IMR-90 (cell line): ENCODE measurements at regions not wholly inside any gene's neighbourhood (a gene's known extent, or its start where the extent isn't known, plus 50 kb on each side); places are given as distances from the start of the nearest gene placed in this dataset.
"Not testable (repeated sequence)": the region's sequence is repeated elsewhere in the genome, so short reads cannot be mapped to it uniquely, and the experiment has no call there.

Experiments
- ATAC-seq: fragments of 200-7000 bp; cut with Tn5 transposase; 2 replicates; pipeline ENCODE4 v1.9.1; 2020; ENCODE audit warnings: low read depth, mild to moderate bottlenecking, moderate library complexity
- BruUV-seq: library from RNA; stranded (reverse); fragments of 400-500 nt; replicated peaks from 2 replicates; lab custom pipeline; 2021; lab: Mats Ljungman, UMichigan
- CTCF ChIA-PET: fragments of 300-600 bp; formaldehyde crosslinking; extraction: SDS; loops from one replicate; lab custom pipeline; 2021; ENCODE audit warnings: antibody characterized with exemption; lab: Yijun Ruan, JAX
- POLR2A ChIA-PET: fragments of 300-600 bp; sonication (Branson Sonifier 250); formaldehyde crosslinking; loops from one replicate; lab custom pipeline; 2022; ENCODE audit warnings: antibody characterized with exemption; ENCODE audit not compliant: unreplicated experiment; lab: Charles Lee
- DNase-seq: peaks from one replicate; pipeline ENCODE4 v3.0.0; 2013
- H2AFZ ChIP-seq: replicated peaks from 2 replicates; pipeline ENCODE3; 2013; ENCODE audit warnings: low read length, mild to moderate bottlenecking; ENCODE audit not compliant: poor library complexity
- H2AK5ac ChIP-seq: 2 replicates; pipeline ENCODE4 v1.6.1; 2013; ENCODE audit warnings: low read depth, low read length, inconsistent platforms
- H2AK9ac ChIP-seq: replicated peaks from 2 replicates; pipeline ENCODE3; 2013; ENCODE audit warnings: mild to moderate bottlenecking, low read depth, low read length, moderate library complexity; ENCODE audit not compliant: poor library complexity
- H2BK120ac ChIP-seq: 2 replicates; pipeline ENCODE4 v1.6.1; 2013; ENCODE audit warnings: low read depth, low read length, inconsistent platforms
- H2BK15ac ChIP-seq: 3 replicates; pipeline ENCODE4 v1.6.1; 2013; ENCODE audit warnings: low read depth, low read length, inconsistent platforms
- H2BK20ac ChIP-seq: 2 replicates; pipeline ENCODE4 v1.6.1; 2013; ENCODE audit warnings: low read depth, mild to moderate bottlenecking, inconsistent platforms, low read length, moderate library complexity
- H2BK5ac ChIP-seq: 2 replicates; pipeline ENCODE4 v1.6.1; 2013; ENCODE audit warnings: mild to moderate bottlenecking, low read depth, low read length, inconsistent platforms; ENCODE audit not compliant: poor library complexity, severe bottlenecking
- H3K14ac ChIP-seq: replicated peaks from 2 replicates; pipeline ENCODE4 v1.6.1; 2013; ENCODE audit warnings: low read depth, low read length, inconsistent platforms
- H3K18ac ChIP-seq: 2 replicates; pipeline ENCODE4 v1.6.1; 2013; ENCODE audit warnings: low read depth, low read length, control low read depth
- H3K23ac ChIP-seq: 2 replicates; pipeline ENCODE4 v1.6.1; 2013; ENCODE audit warnings: low read depth, low read length, inconsistent platforms
- H3K27ac ChIP-seq: 2 replicates; pipeline ENCODE4 v1.5.1; 2013; ENCODE audit warnings: mild to moderate bottlenecking, control low read depth, low read length; ENCODE audit not compliant: insufficient read depth
- H3K27me3 ChIP-seq: 2 replicates; pipeline ENCODE4 v1.6.1; 2013; ENCODE audit warnings: low read length; ENCODE audit not compliant: control insufficient read depth, insufficient read depth
- H3K36me3 ChIP-seq: 2 replicates; pipeline ENCODE4 v1.6.1; 2013; ENCODE audit warnings: low read length, mixed read lengths; ENCODE audit not compliant: control insufficient read depth, insufficient read depth
- H3K4ac ChIP-seq: 2 replicates; pipeline ENCODE4 v1.6.1; 2013; ENCODE audit warnings: low read depth, low read length, inconsistent platforms
- H3K4me1 ChIP-seq: 2 replicates; pipeline ENCODE4 v1.6.1; 2013; ENCODE audit warnings: low read length, mixed read lengths; ENCODE audit not compliant: control insufficient read depth, insufficient read depth
- H3K4me2 ChIP-seq: 2 replicates; pipeline ENCODE4 v1.6.1; 2013; ENCODE audit warnings: low read depth, mild to moderate bottlenecking, control low read depth, low read length, moderate library complexity
- H3K4me3 ChIP-seq: 2 replicates; pipeline ENCODE4 v1.5.1; 2013; ENCODE audit warnings: low read depth, mild to moderate bottlenecking, control low read depth, low read length, moderate library complexity; ENCODE audit not compliant: insufficient read depth
- H3K56ac ChIP-seq: 2 replicates; pipeline ENCODE4 v1.6.1; 2013; ENCODE audit warnings: low read length, inconsistent platforms; ENCODE audit not compliant: insufficient read depth; ENCODE audit errors: extremely low read depth
- H3K79me1 ChIP-seq, 2 experiments: 2 replicates each; pipeline ENCODE4 v1.6.1; 2013; ENCODE audit warnings: low read length in 2 of 2, inconsistent platforms in 1 of 2, low read depth in 1 of 2
- H3K9ac ChIP-seq: 2 replicates; pipeline ENCODE4 v1.6.1; 2013; ENCODE audit warnings: low read depth, low read length, control low read depth
- H3K9me1 ChIP-seq: 2 replicates; pipeline ENCODE4 v1.6.1; 2013; ENCODE audit warnings: low read length, inconsistent platforms; ENCODE audit not compliant: insufficient read depth
- H3K9me3 ChIP-seq: 2 replicates; pipeline ENCODE4 v1.6.1; 2013; ENCODE audit warnings: low read length; ENCODE audit not compliant: control insufficient read depth, insufficient read depth
- H4K20me1 ChIP-seq: 2 replicates; pipeline ENCODE4 v1.6.1; 2013; ENCODE audit warnings: low read length, inconsistent platforms; ENCODE audit not compliant: insufficient read depth
- H4K5ac ChIP-seq: 2 replicates; pipeline ENCODE4 v1.6.1; 2013; ENCODE audit warnings: mild to moderate bottlenecking, low read depth, low read length, control low read depth
- H4K8ac ChIP-seq, 2 experiments: 2 replicates each; pipeline ENCODE4 v1.6.1; 2013; ENCODE audit warnings: low read depth in 2 of 2, low read length in 2 of 2, control low read depth in 1 of 2, inconsistent platforms in 1 of 2
- H4K91ac ChIP-seq: 2 replicates; pipeline ENCODE4 v1.6.1; 2013; ENCODE audit warnings: low read depth, low read length, inconsistent platforms; ENCODE audit not compliant: insufficient read depth
- BHLHE40 ChIP-seq: fragments of 150-350 bp; IDR thresholded peaks from 2 replicates; pipeline ENCODE4 v1.6.1; 2016; ENCODE audit warnings: mild to moderate bottlenecking, low read depth, low read length
- CHD1 ChIP-seq: IDR thresholded peaks from 2 replicates; pipeline ENCODE4 v1.6.1; 2012; ENCODE audit warnings: low read depth, low read length, improper control_type of control experiment
- FOS ChIP-seq: fragments of 150-350 bp; IDR thresholded peaks from 2 replicates; pipeline ENCODE4 v1.6.1; 2016; ENCODE audit warnings: low read depth, low read length
- RAD21 ChIP-seq: IDR thresholded peaks from 2 replicates; pipeline ENCODE4 v1.6.1; 2012; ENCODE audit warnings: low read length, improper control_type of control experiment
- RCOR1 ChIP-seq: IDR thresholded peaks from 2 replicates; pipeline ENCODE4 v1.6.1; 2012; ENCODE audit warnings: mild to moderate bottlenecking, low read length, improper control_type of control experiment; ENCODE audit not compliant: insufficient replicate concordance
- whole genome bisulfite sequencing, 2 experiments: methylation state at CpG; one replicate each; pipeline versions ENCODE4 v1.1.5 to v1.1.7; 2013; ENCODE audit warnings: missing lambda C conversion rate in 2 of 2; ENCODE audit not compliant: insufficient read length in 1 of 2; ENCODE audit errors: extremely low coverage in 2 of 2; 5-methylcytosine and 5-hydroxymethylcytosine counted together
- dilution Hi-C: fragments of 300-500 bp; cut with HindIII; formaldehyde crosslinking; loops from one replicate; pipeline ENCODE4 v1.14.3; 2018; ENCODE audit warnings: low sequenced_read_pairs; ENCODE audit not compliant: unreplicated experiment
- in situ Hi-C: fragments of 300-500 bp; cut with MboI; formaldehyde crosslinking; loops from 3 replicates; pipeline ENCODE4 v1.14.3; 2019; ENCODE audit warnings: low sequenced_read_pairs, inconsistent platforms, mixed read lengths
- intact Hi-C: fragments of 100-400 bp; cut with micrococcal nuclease; formaldehyde crosslinking; loops from 2 replicates; pipeline ENCODE4 v1.10.0; 2022

- no peak overlapping the region for H3K4me3 ChIP-seq
- no peak overlapping the region for H2AFZ ChIP-seq
- DNase-seq (no peak), ATAC-seq (no peak)
- no peak overlapping the region for H2BK5ac ChIP-seq
- H4K20me1 ChIP-seq = no peaks in the 10 kb centered on the region
- CTCF ChIA-PET = no interaction called here
- H3K56ac ChIP-seq = no peak overlapping the region
- H2BK15ac ChIP-seq = no peak overlapping the region
- no peak for TF ChIP-seq FOS
- TF ChIP-seq CHD1 = no peak
- TF ChIP-seq BHLHE40 = no peak
- TF ChIP-seq RCOR1 = no peak
- no peak for TF ChIP-seq RAD21
- H3K9ac ChIP-seq = no peak overlapping the region
- H4K5ac ChIP-seq = no peak overlapping the region
- H2AK5ac ChIP-seq = no peak overlapping the region
- H3K79me1 ChIP-seq = no peaks in the 10 kb centered on the region
- no peaks in the 10 kb centered on the region for H3K4me1 ChIP-seq
- dilution Hi-C loops = no loop called here
- no peaks in the 10 kb centered on the region for H3K9me1 ChIP-seq
- no peak overlapping the region for H3K23ac ChIP-seq
- in situ Hi-C loops = no loop called here
- H3K27me3 ChIP-seq = no peaks in the 10 kb centered on the region
- POLR2A ChIA-PET = no interaction called here
- no peaks in the 10 kb centered on the region for H3K36me3 ChIP-seq
- no peak overlapping the region for H3K4ac ChIP-seq
- H2BK120ac ChIP-seq = no peak overlapping the region
- H2BK20ac ChIP-seq = no peak overlapping the region
- H3K14ac ChIP-seq = no peak overlapping the region
- peaks cover 9% of the 10 kb centered on the region for H3K9me3 ChIP-seq
- H2AK9ac ChIP-seq = no peak overlapping the region
- no peak overlapping the region for H4K91ac ChIP-seq
- no peak overlapping the region for H4K8ac ChIP-seq
- no peak overlapping the region for H3K4me2 ChIP-seq
- H3K27ac ChIP-seq = no peak overlapping the region
- BruUV-seq = no TSS peak
- intact Hi-C loops = no loop called here
- H3K18ac ChIP-seq = no peak overlapping the region
Observed at GRCh38 chr6:86070151-86070550, 427.5 kb upstream of the SYNCRIP start.

- H2AK9ac ChIP-seq, H3K18ac ChIP-seq, H2BK5ac ChIP-seq, H3K79me1 ChIP-seq, ATAC-seq, H3K9me1 ChIP-seq, BruUV-seq, in situ Hi-C loops, H3K27me3 ChIP-seq, H3K4me1 ChIP-seq, H4K8ac ChIP-seq, POLR2A ChIA-PET, H4K91ac ChIP-seq, H3K36me3 ChIP-seq, H4K20me1 ChIP-seq, H2AK5ac ChIP-seq, H3K9ac ChIP-seq, DNase-seq, H3K14ac ChIP-seq, H3K23ac ChIP-seq, H3K27ac ChIP-seq, CTCF ChIA-PET, H3K56ac ChIP-seq, intact Hi-C loops, H4K5ac ChIP-seq, H3K4me2 ChIP-seq, H2BK15ac ChIP-seq, H3K4ac ChIP-seq, H2BK120ac ChIP-seq, H2BK20ac ChIP-seq, dilution Hi-C loops, H3K9me3 ChIP-seq, H2AFZ ChIP-seq, H3K4me3 ChIP-seq: not testable (repeated sequence)
- no CpG with 5 or more reads among the region's 3 CpGs for WGBS, 2 experiments
Observed at GRCh38 chr6:86065002-86065401, 422.3 kb upstream of the SYNCRIP start.
